ENCODE measurements at regions not wholly inside any gene's neighbourhood (a gene's known extent, or its start where the extent isn't known, plus 50 kb on each side); places are given as distances from the start of the nearest gene placed in this dataset.

GRCh38 chr2:56613920-56614319 lies 430.1 kb downstream of the CCDC85A start:
- TF ChIP-seq CTCF (IDR thresholded peaks at IDR 0.05; ENCODE audit: control extremely low read depth in 1 of 3, insufficient read depth in 1 of 3, low read depth in 1 of 3, low read length in 3 of 3) (no peak), SIN3A (conservative IDR thresholded peaks at IDR 0.05 in 1 of 2, IDR thresholded peaks at IDR 0.05 in 1 of 2; ENCODE audit: low read depth in 1 of 2, low read length in 2 of 2) (no peak), GABPA (IDR thresholded peaks at IDR 0.05; ENCODE audit: borderline replicate concordance, insufficient read depth, low read length) (no peak), RFX5 (IDR thresholded peaks at IDR 0.05; ENCODE audit: borderline replicate concordance, low read depth, low read length) (no peak), TBP (IDR thresholded peaks at IDR 0.05; ENCODE audit: low read depth, low read length) (no peak), EP300 (IDR thresholded peaks at IDR 0.05; ENCODE audit: borderline replicate concordance in 1 of 2, low read depth in 2 of 2, low read length in 2 of 2) (no peak), CEBPB (IDR thresholded peaks at IDR 0.05; ENCODE audit: low read depth, low read length) (no peak), POU5F1 (IDR thresholded peaks at IDR 0.05; ENCODE audit: low read depth, low read length) (no peak), POLR2AphosphoS5 (IDR thresholded peaks at IDR 0.05; ENCODE audit: low read depth, low read length) (no peak), SP1 (IDR thresholded peaks at IDR 0.05; ENCODE audit: low read depth, low read length) (no peak), RBBP5 (IDR thresholded peaks at IDR 0.05; ENCODE audit: borderline replicate concordance, low read depth, low read length) (no peak)

All from H1 (cell line).